Prostate gland (tissue), 2 donors: ENCODE measurements at regions not wholly inside any gene's neighbourhood (a gene's known extent, or its start where the extent isn't known, plus 50 kb on each side); places are given as distances from the start of the nearest gene placed in this dataset.

Experiments used
- DNase-seq: peaks from one replicate; pipeline ENCODE4 v3.0.0-alpha.2; 2019; ENCODE audit warnings: low spot score
- H3K27ac ChIP-seq, 2 donors: fragments of 200-600 bp; sonication (generic); 2 replicates each; pipeline ENCODE4 v1.5.1; 2017 to 2019
- H3K27me3 ChIP-seq: fragments of 200-600 bp; sonication (generic); replicated peaks from 2 replicates; pipeline ENCODE4 v1.5.1; 2019; ENCODE audit not compliant: insufficient read depth
- H3K36me3 ChIP-seq, 2 donors: fragments of 200-600 bp; sonication (generic); 1 replicate in 1 of 2; 2 replicates in 1 of 2; pipeline versions ENCODE4 v1.5.1 to v1.8.1; 2017 to 2019
- H3K4me1 ChIP-seq: fragments of 200-600 bp; sonication (generic); replicated peaks from 2 replicates; pipeline ENCODE4 v1.5.1; 2019
- H3K4me3 ChIP-seq, 2 donors: fragments of 200-600 bp; sonication (generic); 2 replicates each; pipeline ENCODE4 v1.5.1; 2017 to 2019
- H3K9me3 ChIP-seq: fragments of 200-600 bp; sonication (generic); 2 replicates; pipeline ENCODE4 v1.5.1; 2017
- CTCF ChIP-seq, 4 experiments: fragments of 200-600 bp in 2 of 4; fragments of 450-650 bp in 2 of 4; sonication (generic) in 2 of 4; IDR thresholded peaks; 1 replicate in 3 of 4; 2 replicates in 1 of 4; pipeline ENCODE4 v1.5.1; 2016 to 2019; ENCODE audit warnings: antibody characterized with exemption in 4 of 4, mild to moderate bottlenecking in 2 of 4, moderate library complexity in 2 of 4
- POLR2A ChIP-seq: fragments of 450-650 bp; IDR thresholded peaks from one replicate; pipeline ENCODE4 v1.6.1; 2016; ENCODE audit warnings: antibody characterized with exemption, mild to moderate bottlenecking
- POLR2AphosphoS5 ChIP-seq: sonication (generic); formaldehyde crosslinking; IDR thresholded peaks from one replicate; pipeline ENCODE4 v1.6.1; 2017; ENCODE audit warnings: antibody characterized with exemption
- WGBS: methylation state at CpG from one replicate; pipeline ENCODE4 v1.1.5; 2018; 5-methylcytosine and 5-hydroxymethylcytosine counted together
- intact Hi-C: fragments of 100-400 bp; cut with DNase I; formaldehyde crosslinking; loops from one replicate; pipeline ENCODE4 v1.14.2; 2022

GRCh38 chr9:94165592-94166235, 81.5 kb downstream of the PTPDC1 start:
- 8% methylated on average over 49 of the region's 49 CpGs for WGBS
- Histone ChIP-seq H3K4me1 (no peaks in the 10 kb centered on the region), H3K4me3 (peak overlapping the region; percentile 95 to 98), H3K36me3 (no peaks in the 10 kb centered on the region), H3K9me3 (no peaks in the 10 kb centered on the region), H3K27ac (peak overlapping the region; percentile 99 to 100), H3K27me3 (no peaks in the 10 kb centered on the region)
- TF ChIP-seq POLR2A (no peak), POLR2AphosphoS5 (peak; percentile 92), CTCF (IDR thresholded peaks at IDR 0.05) (peak in 2 of 4 experiments; percentile 18 to 44)
- intact Hi-C loops: loop anchor here (1.0 kb wide), 2 partner anchors 26 to 30 kb away; no protein-coding TSS in a partner anchor
- DNase-seq: peak; percentile 98

- 0% methylated on average over 23 of the region's 96 CpGs for WGBS
- Histone ChIP-seq H3K27me3 (no peaks in the 10 kb centered on the region), H3K4me1 (no peaks in the 10 kb centered on the region), H3K27ac (peak overlapping the region; percentile 99 to 100), H3K4me3 (peak overlapping the region; percentile 95 to 98), H3K9me3 (no peaks in the 10 kb centered on the region), H3K36me3 (no peaks in the 10 kb centered on the region)
- DNase-seq: peak; percentile 98
- peak; percentile 95 for TF ChIP-seq POLR2A
- peak in 2 of 4 experiments; percentile 25 to 37 for TF ChIP-seq CTCF (IDR thresholded peaks at IDR 0.05)
- peak; percentile 91 for TF ChIP-seq POLR2AphosphoS5
- intact Hi-C loops: loop anchor here (1.0 kb wide), 2 partner anchors 27 to 31 kb away; no protein-coding TSS in a partner anchor
Observed at GRCh38 chr9:94166236-94166975, 82.1 kb downstream of the PTPDC1 start.

- DNase-seq: no peak
- intact Hi-C loops: loop anchor here (1.0 kb wide), 2 partner anchors 28 to 32 kb away; no protein-coding TSS in a partner anchor
- Histone ChIP-seq H3K9me3 (no peaks in the 10 kb centered on the region), H3K36me3 (no peaks in the 10 kb centered on the region), H3K4me1 (peaks cover 4% of the 10 kb centered on the region), H3K4me3 (peak overlapping the region; percentile 95 to 98), H3K27me3 (no peaks in the 10 kb centered on the region), H3K27ac (peak overlapping the region; percentile 99 to 100)
- under 1% methylated on average over 23 of the region's 23 CpGs for WGBS
- TF ChIP-seq CTCF (IDR thresholded peaks at IDR 0.05) (peak in 1 of 4 experiments; percentile 10), POLR2AphosphoS5 (no peak), POLR2A (peak; percentile 45)
Observed at GRCh38 chr9:94166976-94167346, 82.7 kb downstream of the PTPDC1 start.

GRCh38 chr9:94167376-94167890, 83.2 kb downstream of the PTPDC1 start:
- TF ChIP-seq POLR2A (no peak), POLR2AphosphoS5 (no peak), CTCF (IDR thresholded peaks at IDR 0.05) (no peak)
- Histone ChIP-seq H3K4me1 (peaks cover 6% of the 10 kb centered on the region), H3K4me3 (peak overlapping the region; percentile 95 to 98), H3K36me3 (no peaks in the 10 kb centered on the region), H3K9me3 (no peaks in the 10 kb centered on the region), H3K27ac (peak overlapping the region; percentile 99 to 100), H3K27me3 (no peaks in the 10 kb centered on the region)
- WGBS: 2% methylated on average over 5 of the region's 5 CpGs
- no peak for DNase-seq
- intact Hi-C loops: no loop called here
